K562 (cell line): ENCODE measurements at regions not wholly inside any gene's neighbourhood (a gene's known extent, or its start where the extent isn't known, plus 50 kb on each side); places are given as distances from the start of the nearest gene placed in this dataset.
"Not testable (repeated sequence)": the region's sequence is repeated elsewhere in the genome, so short reads cannot be mapped to it uniquely, and the experiment has no call there.

Source experiments
- ATAC-seq: fragments of 200-7000 bp; cut with Tn5 transposase; 3 replicates; pipeline ENCODE4 v1.9.1; 2020; ENCODE audit warnings: moderate library complexity
- BruUV-seq: library from RNA; stranded (reverse); fragments of 400-500 nt; replicated peaks from 2 replicates; lab custom pipeline; 2021; lab: Mats Ljungman, UMichigan
- CTCF ChIA-PET: fragments of 300-600 bp; formaldehyde crosslinking; extraction: SDS; loops from one replicate; lab custom pipeline; 2021; ENCODE audit warnings: low intra/inter-chr PET ratio; lab: Yijun Ruan, JAX
- POLR2A ChIA-PET: fragments of 300-600, 350-650 bp; sonication (Branson Sonifier 250); formaldehyde crosslinking; extraction: SDS; loops from one replicate; lab custom pipeline; 2021; ENCODE audit warnings: antibody characterized with exemption, inconsistent platforms; lab: Yijun Ruan, JAX
- DNase-seq, 4 experiments: peaks; one replicate each; pipeline versions ENCODE4 v3.0.0 to v3.0.0-alpha.2; 2011 to 2018; ENCODE audit warnings: low spot score in 3 of 4, mixed read lengths in 3 of 4; ENCODE audit errors: extremely low read depth in 1 of 4
- FAIRE-seq: peaks from 2 replicates; lab custom pipeline; 2011; peaks lifted over from hg19 to GRCh38; lab: Jason Lieb, UNC
- H2AFZ ChIP-seq: 2 replicates; pipeline ENCODE4 v1.6.0; 2011; ENCODE audit warnings: low read depth, low read length, control low read depth, inconsistent platforms
- H3K27ac ChIP-seq: fragments of 200-600 bp; 3 replicates; pipeline ENCODE4 v1.8.0; 2011; ENCODE audit warnings: low read depth, mild to moderate bottlenecking, control low read depth, inconsistent platforms, low read length, moderate library complexity, mixed read lengths; ENCODE audit errors: extremely low read depth
- H3K27me3 ChIP-seq, 2 experiments: fragments of 300-600 bp in 1 of 2; 2 replicates in 1 of 2; 3 replicates in 1 of 2; pipeline versions ENCODE4 v1.6.0 to v1.8.0; 2011; ENCODE audit warnings: inconsistent platforms in 2 of 2, low read length in 2 of 2, mild to moderate bottlenecking in 1 of 2, mixed read lengths in 1 of 2, moderate library complexity in 1 of 2; ENCODE audit not compliant: control insufficient read depth in 2 of 2, insufficient read depth in 2 of 2
- H3K36me3 ChIP-seq: fragments of 300-600 bp; 3 replicates; pipeline ENCODE4 v1.8.0; 2011; ENCODE audit warnings: mild to moderate bottlenecking, low read length, inconsistent platforms; ENCODE audit not compliant: control insufficient read depth, insufficient read depth
- H3K4me1 ChIP-seq, 2 experiments: fragments of 200-600 bp in 1 of 2; replicated peaks in 1 of 2; 2 replicates in 1 of 2; 3 replicates in 1 of 2; pipeline versions ENCODE4 v1.5.1 to v1.8.0; 2011; ENCODE audit warnings: inconsistent platforms in 2 of 2, low read length in 2 of 2, mild to moderate bottlenecking in 1 of 2, mixed read lengths in 1 of 2, moderate library complexity in 1 of 2; ENCODE audit not compliant: control insufficient read depth in 2 of 2, insufficient read depth in 2 of 2
- H3K4me2 ChIP-seq: 2 replicates; pipeline ENCODE4 v1.6.1; 2011; ENCODE audit warnings: low read length, control low read depth, inconsistent platforms, mixed read lengths; ENCODE audit not compliant: insufficient read depth
- H3K4me3 ChIP-seq: fragments of 200-600 bp; sonication (generic), shearing (Covaris generic); 2 replicates; pipeline ENCODE4 v1.5.1; 2016; ENCODE audit warnings: control low read depth, inconsistent platforms
- H3K79me2 ChIP-seq: fragments of 200-600 bp; 3 replicates; pipeline ENCODE4 v1.8.0; 2011; ENCODE audit warnings: low read length, inconsistent platforms; ENCODE audit not compliant: control insufficient read depth, insufficient read depth
- H3K9ac ChIP-seq, 2 experiments: 2 replicates each; pipeline versions ENCODE4 v1.6.0 to v1.6.1; 2011; ENCODE audit warnings: low read depth in 2 of 2, low read length in 2 of 2, control low read depth in 1 of 2, inconsistent platforms in 1 of 2, mild to moderate bottlenecking in 1 of 2, mixed read lengths in 1 of 2; ENCODE audit not compliant: insufficient read depth in 1 of 2
- H3K9me1 ChIP-seq: one replicate; pipeline ENCODE4 v1.6.0; 2011; ENCODE audit warnings: inconsistent platforms, mild to moderate bottlenecking, low read length, moderate library complexity; ENCODE audit not compliant: control insufficient read depth, insufficient read depth
- H3K9me3 ChIP-seq: replicated peaks from 2 replicates; pipeline ENCODE4 v1.5.1; 2011; ENCODE audit warnings: low read depth, low read length, inconsistent platforms; ENCODE audit not compliant: control insufficient read depth, insufficient read depth
- H4K20me1 ChIP-seq: replicated peaks from 2 replicates; pipeline ENCODE4 v1.6.1; 2011; ENCODE audit warnings: low read length, inconsistent platforms, mixed read lengths; ENCODE audit not compliant: control insufficient read depth, insufficient read depth
- CREB3 ChIP-seq: fragments of 450-650 bp; conservative IDR thresholded peaks from 2 replicates; pipeline ENCODE4 v1.6.1; 2016; ENCODE audit warnings: missing genetic modification characterization, low read depth, mild to moderate bottlenecking, missing compliant biosample characterization, moderate library complexity
- MXD1 ChIP-seq: fragments of 250-450 bp; sonication (Bioruptor Pico); IDR thresholded peaks from 2 replicates; pipeline ENCODE4 v1.8.0; 2021; ENCODE audit warnings: borderline replicate concordance, mild to moderate bottlenecking, moderate library complexity; ENCODE audit not compliant: poor library complexity, severe bottlenecking
- RBM25 ChIP-seq: fragments of 200-400 bp; formaldehyde crosslinking; IDR thresholded peaks from 2 replicates; pipeline ENCODE4 v1.6.1; 2018; ENCODE audit warnings: low read length, low read depth, moderate library complexity; ENCODE audit not compliant: severe bottlenecking
- ZNF146 ChIP-seq: IDR thresholded peaks from one replicate; pipeline ENCODE4 v1.6.1; 2018; ENCODE audit warnings: missing compliant biosample characterization; ENCODE audit not compliant: unreplicated experiment
- ZNF232 ChIP-seq: sonication (generic); formaldehyde crosslinking; IDR thresholded peaks from 2 replicates; pipeline ENCODE4 v1.8.0; 2022; ENCODE audit warnings: mild to moderate bottlenecking, missing genetic modification reagents
- ZNF24 ChIP-seq: fragments of 450-650 bp; IDR thresholded peaks from 2 replicates; pipeline ENCODE4 v1.6.1; 2016
- WGBS: fragments of 100-300 bp; shearing (Covaris generic); methylation state at CpG from one replicate; pipeline ENCODE4 v1.1.6; 2016; ENCODE audit warnings: low coverage, mixed read lengths; ENCODE audit not compliant: insufficient coverage; ENCODE audit errors: missing lambda C conversion rate; 5-methylcytosine and 5-hydroxymethylcytosine counted together
- in situ Hi-C: fragments of 300-500 bp; cut with MboI; formaldehyde crosslinking; loops from 4 replicates; pipeline ENCODE4 v1.15.0; 2018; ENCODE audit warnings: inconsistent platforms, mixed read lengths
- intact Hi-C: fragments of 100-400 bp; cut with micrococcal nuclease; formaldehyde crosslinking; loops from 2 replicates; pipeline ENCODE4 v1.14.2; 2022

GRCh38 chr10:27379041-27379440, 125.1 kb upstream of the RAB18 start:
- H3K9me3 ChIP-seq, DNase-seq, ATAC-seq, H2AFZ ChIP-seq, H4K20me1 ChIP-seq, H3K36me3 ChIP-seq, FAIRE-seq, H3K27me3 ChIP-seq, POLR2A ChIA-PET, H3K27ac ChIP-seq, H3K4me2 ChIP-seq, H3K9me1 ChIP-seq, CTCF ChIA-PET, H3K79me2 ChIP-seq, H3K4me1 ChIP-seq, BruUV-seq, H3K9ac ChIP-seq, H3K4me3 ChIP-seq: not testable (repeated sequence)
- in situ Hi-C loops = loop anchor here (10.0 kb wide), 1 partner anchor 634 kb away; no protein-coding TSS in a partner anchor
- TF ChIP-seq ZNF146 (CRISPR knock-in tag) = peak; percentile 86
- TF ChIP-seq RBM25 = peak; percentile 37
- WGBS = 22% methylated on average over 2 of the region's 2 CpGs
- intact Hi-C loops = loop anchor here (10.0 kb wide), 2 partner anchors 286 to 796 kb away; no protein-coding TSS in a partner anchor

- Histone ChIP-seq H4K20me1 (no peaks in the 10 kb centered on the region), H3K4me3 (no peak overlapping the region), H2AFZ (no peak overlapping the region), H3K27ac (no peak overlapping the region), H3K79me2 (no peaks in the 10 kb centered on the region), H3K4me2 (no peak overlapping the region), H3K36me3 (no peaks in the 10 kb centered on the region), H3K9me1 (no peaks in the 10 kb centered on the region), H3K9me3 (no peaks in the 10 kb centered on the region), H3K27me3 (peaks cover 0 to 5% of the 10 kb centered on the region in 2 experiments; a peak in 1 of 5 replicates), H3K9ac (no peak overlapping the region), H3K4me1 (no peaks in the 10 kb centered on the region)
- intact Hi-C loops = loop anchor here (10.0 kb wide), 2 partner anchors 291 to 801 kb away; no protein-coding TSS in a partner anchor
- WGBS = 7% methylated on average over 5 of the region's 5 CpGs
- no peak for DNase-seq
- no peak for ATAC-seq
- CTCF ChIA-PET = no interaction called here
- no TSS peak for BruUV-seq
- FAIRE-seq = no peak
- in situ Hi-C loops = loop anchor here (10.0 kb wide), 1 partner anchor 629 kb away; no protein-coding TSS in a partner anchor
- POLR2A ChIA-PET = interaction anchor here (0.7 kb wide), 1 partner anchor 17 kb away, joined by 3 read pairs; no protein-coding TSS in a partner anchor
- TF ChIP-seq ZNF24 = no peak
- TF ChIP-seq ZNF232 = no peak
- no peak for TF ChIP-seq MXD1
- TF ChIP-seq CREB3 (tag) = no peak
Observed at GRCh38 chr10:27373566-27374160, 130.4 kb upstream of the RAB18 start.
